GM18526 (cell line): ENCODE measurements at regions not wholly inside any gene's neighbourhood (a gene's known extent, or its start where the extent isn't known, plus 50 kb on each side); places are given as distances from the start of the nearest gene placed in this dataset.

Experiments
- POLR2A ChIP-seq: IDR thresholded peaks from 3 replicates; pipeline ENCODE4 v1.6.1; 2011; ENCODE audit not compliant: insufficient read length; ENCODE audit errors: extremely low read depth

DNA sequence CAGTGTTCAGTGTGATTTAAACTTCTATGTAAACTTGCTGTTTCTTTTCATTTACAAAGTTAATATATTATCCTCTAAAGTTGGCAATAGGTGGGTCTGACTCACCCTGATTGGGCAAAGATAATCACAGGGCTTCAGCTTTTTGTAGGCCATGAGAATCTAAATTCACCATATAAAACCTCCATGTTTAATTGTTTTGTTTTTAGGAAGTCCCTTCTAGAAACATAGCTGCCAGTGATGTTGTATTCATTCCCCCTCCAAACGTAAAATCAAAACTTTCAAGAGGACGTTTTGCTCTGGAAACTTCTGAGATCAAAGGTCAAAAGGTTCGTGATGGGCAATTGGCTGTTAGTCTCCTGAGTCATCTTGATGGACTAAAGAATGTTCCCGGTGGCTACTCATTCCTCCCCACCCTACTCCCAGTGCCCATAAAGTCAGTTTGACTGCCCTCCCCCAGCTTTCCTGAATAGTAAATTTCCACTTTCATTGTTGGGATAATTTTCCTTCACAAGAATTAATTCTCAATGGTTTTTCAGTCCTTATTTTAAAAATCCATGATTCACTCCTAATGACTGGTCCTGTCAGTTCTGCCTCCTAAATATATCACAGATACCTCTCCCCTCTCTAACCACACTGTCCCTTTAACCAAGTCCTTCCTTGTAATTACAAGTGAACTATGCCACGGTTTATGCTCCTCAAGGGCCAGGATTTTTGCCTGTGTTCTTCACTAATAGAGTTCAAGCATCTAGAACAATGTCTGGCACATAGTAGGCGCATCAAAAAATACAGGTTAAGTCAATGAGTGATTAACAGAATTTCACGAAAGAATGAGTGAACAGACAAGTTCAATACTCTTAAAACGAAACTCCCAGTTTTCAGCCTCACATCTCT is 164.4 kb upstream of the VRK2 start:
- TF ChIP-seq POLR2A = no peak

DNA sequence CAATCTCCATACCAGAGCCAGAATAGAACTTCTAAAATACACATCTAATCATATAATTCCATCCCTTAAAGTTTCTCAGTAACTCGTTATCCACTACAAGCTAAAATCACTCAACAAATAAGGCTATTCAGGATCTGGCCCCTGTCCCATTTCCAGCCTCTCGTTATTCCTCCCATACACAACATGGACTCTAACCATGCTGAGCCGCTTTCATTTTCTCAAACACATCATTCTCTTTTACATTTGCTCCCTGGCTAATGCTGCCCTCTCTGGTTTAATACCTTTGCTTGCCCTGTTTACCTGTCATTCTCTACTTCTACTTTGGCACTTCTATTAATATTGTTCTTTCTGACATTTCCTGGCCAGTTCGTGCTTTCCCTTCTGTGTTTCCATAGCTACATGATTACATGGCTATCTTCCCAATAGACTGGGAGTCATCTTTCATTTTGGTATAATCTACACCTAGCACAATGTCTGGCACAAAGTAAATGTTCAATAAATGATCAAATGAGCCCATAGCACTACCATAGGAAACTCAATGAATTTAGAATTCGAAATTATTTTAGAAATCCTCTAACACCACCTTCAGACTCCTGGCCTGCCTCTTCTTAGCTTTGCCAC is 163.6 kb upstream of the VRK2 start:
- TF ChIP-seq POLR2A = no peak

- TF ChIP-seq POLR2A = no peak
Measured at GRCh38 chr2:57884281-57884680, 162.3 kb upstream of the VRK2 start.

- no peak for TF ChIP-seq POLR2A
Measured at GRCh38 chr2:57885742-57886141, 160.9 kb upstream of the VRK2 start.

- TF ChIP-seq POLR2A = peak; percentile 36
Measured at GRCh38 chr2:57886161-57886786, 160.3 kb upstream of the VRK2 start.

DNA sequence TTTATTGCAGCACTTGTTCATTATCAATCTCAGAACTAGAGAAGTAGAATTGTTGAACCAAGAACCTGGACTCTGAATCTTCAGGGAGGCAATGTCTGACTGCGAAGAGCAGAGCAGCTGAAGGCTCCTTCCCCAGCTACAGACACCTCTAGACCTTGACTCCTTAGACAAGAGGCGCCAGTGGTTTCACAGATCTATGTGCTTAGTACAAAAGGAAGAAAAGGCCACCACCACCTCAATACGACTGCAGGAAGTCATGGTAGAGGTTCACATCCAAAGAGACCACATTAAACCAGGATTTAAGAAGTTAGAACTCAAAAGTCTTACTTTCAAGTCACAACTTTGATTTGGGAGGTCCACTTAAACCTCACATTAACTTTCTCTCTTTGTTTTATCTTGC is 158.1 kb upstream of the VRK2 start:
- TF ChIP-seq POLR2A = no peak

DNA sequence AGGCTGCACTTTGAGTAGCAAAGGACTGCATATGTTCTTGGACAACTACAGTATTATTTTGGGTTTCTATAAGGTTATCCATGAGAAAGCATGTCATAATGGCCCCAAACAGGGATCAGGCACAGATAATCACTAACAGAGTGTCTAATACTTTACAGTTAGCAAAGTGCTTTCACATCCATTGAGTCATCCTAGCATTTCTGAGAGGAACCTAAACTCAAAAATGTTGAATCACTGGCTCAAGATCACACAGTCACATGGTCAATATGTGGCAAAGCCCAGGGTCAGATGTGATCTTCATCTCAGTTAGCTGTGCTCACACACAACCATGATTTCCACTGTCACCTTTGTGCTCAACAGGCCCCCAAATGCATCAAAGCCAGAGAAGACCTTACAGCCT is 156.1 kb upstream of the VRK2 start:
- no peak for TF ChIP-seq POLR2A

DNA sequence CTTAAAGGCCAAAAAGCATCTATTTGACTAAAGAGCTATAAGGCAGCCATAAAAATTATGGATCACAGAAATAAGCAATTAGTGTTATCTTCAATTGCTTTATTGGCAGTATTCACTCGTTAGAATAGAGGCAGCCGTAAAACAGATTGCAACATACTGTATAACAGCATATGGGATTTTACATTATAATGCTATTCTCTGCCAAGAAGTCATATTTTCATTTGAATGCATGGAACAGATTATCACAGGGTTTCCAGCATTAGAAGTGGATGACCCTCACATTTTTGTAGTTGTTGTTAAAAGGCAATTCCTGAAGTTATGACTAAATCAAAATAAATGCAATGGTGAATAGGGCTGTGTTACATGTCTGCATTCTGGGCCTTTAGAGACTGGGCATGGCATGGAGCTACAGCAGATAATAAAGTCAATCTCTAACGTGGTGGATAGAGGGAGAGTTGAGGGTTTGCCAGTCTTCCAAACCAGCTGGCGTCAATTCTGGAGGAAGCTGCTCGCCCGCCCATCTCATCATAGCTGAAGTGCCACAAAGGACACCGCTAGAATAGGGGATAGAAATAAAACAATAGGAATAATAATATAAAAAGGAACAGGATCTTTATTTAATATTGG is 155.4 kb upstream of the VRK2 start:
- TF ChIP-seq POLR2A = no peak

GRCh38 chr2:57892920-57893319 is 153.7 kb upstream of the VRK2 start:
- TF ChIP-seq POLR2A = no peak

GRCh38 chr2:57893347-57893746 is 153.3 kb upstream of the VRK2 start:
- TF ChIP-seq POLR2A = no peak

- TF ChIP-seq POLR2A = no peak
Measured at GRCh38 chr2:57893786-57894185, 152.8 kb upstream of the VRK2 start.

GRCh38 chr2:57894381-57894780 is 152.2 kb upstream of the VRK2 start:
- TF ChIP-seq POLR2A = no peak

- no peak for TF ChIP-seq POLR2A
Measured at GRCh38 chr2:57897920-57898319, 148.7 kb upstream of the VRK2 start.

GRCh38 chr2:57899898-57900297 is 146.7 kb upstream of the VRK2 start:
- TF ChIP-seq POLR2A = no peak

DNA sequence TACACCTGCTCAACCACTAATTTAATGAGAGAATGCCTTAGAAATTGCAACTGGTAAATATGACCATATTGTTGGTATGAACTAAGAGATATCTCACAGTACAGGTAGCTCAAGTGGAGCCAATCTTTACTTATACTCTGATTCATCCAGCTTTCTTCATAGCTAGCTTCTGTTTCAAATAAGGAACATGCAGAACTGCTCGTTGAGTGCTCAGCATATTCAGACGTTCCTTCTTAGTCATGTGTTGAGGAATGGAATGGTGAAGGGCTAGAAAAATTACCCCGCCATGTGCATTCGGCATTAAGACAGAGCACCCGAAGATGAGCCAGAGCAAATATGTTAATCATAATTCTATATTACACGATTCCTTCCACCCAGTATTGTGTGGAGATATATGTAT is 144.0 kb upstream of the VRK2 start:
- TF ChIP-seq POLR2A = no peak
